HepG2 (cell line): ENCODE measurements at regions not wholly inside any gene's neighbourhood (a gene's known extent, or its start where the extent isn't known, plus 50 kb on each side); places are given as distances from the start of the nearest gene placed in this dataset.

Experiments
- ATAC-seq: fragments of 200-7000 bp; cut with Tn5 transposase; 3 replicates; pipeline ENCODE4 v1.9.1; 2020; ENCODE audit warnings: mild to moderate bottlenecking, moderate library complexity
- BruUV-seq: library from RNA; stranded (reverse); fragments of 400-500 nt; replicated peaks from 2 replicates; lab custom pipeline; 2021; lab: Mats Ljungman, UMichigan
- CTCF ChIA-PET: fragments of 300-600 bp; formaldehyde crosslinking; extraction: SDS; loops from one replicate; lab custom pipeline; 2021; ENCODE audit warnings: low total read pairs, inconsistent platforms, low intra/inter-chr PET ratio; lab: Yijun Ruan, JAX
- POLR2A ChIA-PET: fragments of 350-600 bp; sonication (Branson Sonifier 250); formaldehyde crosslinking; loops from one replicate; lab custom pipeline; 2020; ENCODE audit warnings: antibody characterized with exemption, inconsistent platforms; lab: Yijun Ruan, JAX
- DNase-seq: peaks from one replicate; pipeline ENCODE4 v3.0.0-alpha.2; 2015; ENCODE audit warnings: low spot score
- FAIRE-seq: peaks from 3 replicates; lab custom pipeline; 2011; peaks lifted over from hg19 to GRCh38; lab: Jason Lieb, UNC
- H2AFZ ChIP-seq: one replicate; pipeline ENCODE4 v1.6.1; 2011; ENCODE audit warnings: low read length, inconsistent platforms
- H3K27ac ChIP-seq: fragments of 300-600 bp; 3 replicates; pipeline ENCODE4 v1.8.0; 2011; ENCODE audit warnings: mixed run types, mild to moderate bottlenecking, mixed read lengths, low read length, inconsistent platforms; ENCODE audit not compliant: insufficient read depth; ENCODE audit errors: extremely low read length
- H3K27me3 ChIP-seq, 2 experiments: fragments of 200-600 bp in 1 of 2; 2 replicates in 1 of 2; 3 replicates in 1 of 2; pipeline versions ENCODE4 v1.6.0 to v1.8.0; 2011; ENCODE audit warnings: low read length in 2 of 2, mild to moderate bottlenecking in 2 of 2, moderate library complexity in 2 of 2, inconsistent platforms in 1 of 2; ENCODE audit not compliant: insufficient read depth in 2 of 2, control insufficient read depth in 1 of 2
- H3K36me3 ChIP-seq, 2 experiments: fragments of 200-600 bp in 1 of 2; replicated peaks in 1 of 2; 2 replicates in 1 of 2; 3 replicates in 1 of 2; pipeline versions ENCODE4 v1.5.1 to v1.8.0; 2011; ENCODE audit warnings: low read length in 2 of 2, inconsistent platforms in 1 of 2; ENCODE audit not compliant: insufficient read depth in 2 of 2, control insufficient read depth in 1 of 2
- H3K4me1 ChIP-seq: 2 replicates; pipeline ENCODE4 v1.5.1; 2012; ENCODE audit warnings: low read length, inconsistent platforms; ENCODE audit not compliant: insufficient read depth
- H3K4me2 ChIP-seq: 2 replicates; pipeline ENCODE4 v1.6.0; 2011; ENCODE audit warnings: low read depth, low read length, inconsistent platforms
- H3K4me3 ChIP-seq, 3 experiments: fragments of 200-600 bp in 1 of 3; sonication (generic), shearing (Covaris generic) in 1 of 3; replicated peaks in 1 of 3; 2 replicates each; pipeline ENCODE4 v1.5.1; 2011 to 2016; ENCODE audit warnings: low read length in 3 of 3, inconsistent platforms in 2 of 3, low read depth in 2 of 3, mild to moderate bottlenecking in 2 of 3, control low read depth in 1 of 3, mixed read lengths in 1 of 3; ENCODE audit not compliant: insufficient read depth in 1 of 3
- H3K79me2 ChIP-seq: one replicate; pipeline ENCODE4 v1.6.1; 2011; ENCODE audit warnings: low read length, inconsistent platforms; ENCODE audit not compliant: insufficient read depth
- H3K9ac ChIP-seq: 2 replicates; pipeline ENCODE4 v1.6.0; 2011; ENCODE audit warnings: mild to moderate bottlenecking, low read depth, low read length, inconsistent platforms; ENCODE audit not compliant: insufficient read depth
- H3K9me3 ChIP-seq: 2 replicates; pipeline ENCODE4 v1.5.1; 2012; ENCODE audit warnings: mild to moderate bottlenecking, low read length
- H4K20me1 ChIP-seq: 2 replicates; pipeline ENCODE4 v1.6.0; 2011; ENCODE audit warnings: inconsistent platforms, mild to moderate bottlenecking, low read length, moderate library complexity; ENCODE audit not compliant: insufficient read depth
- ATF7 ChIP-seq, 2 experiments: fragments of 450-650 bp in 1 of 2; sonication (generic) in 1 of 2; formaldehyde crosslinking in 1 of 2; IDR thresholded peaks; 2 replicates each; pipeline versions ENCODE4 v1.4.0 to v1.6.1; 2016 to 2020; ENCODE audit warnings: antibody characterized with exemption in 1 of 2, mild to moderate bottlenecking in 1 of 2, missing genetic modification reagents in 1 of 2
- CEBPB ChIP-seq: IDR thresholded peaks from 2 replicates; pipeline ENCODE4 v1.6.1; 2011; ENCODE audit warnings: low read depth, low read length, improper control_type of control experiment, borderline replicate concordance
- CERS6 ChIP-seq: sonication (generic); formaldehyde crosslinking; IDR thresholded peaks from 2 replicates; pipeline ENCODE4 v1.5.0; 2020; ENCODE audit warnings: missing genetic modification reagents
- MEIS2 ChIP-seq: sonication (generic); formaldehyde crosslinking; IDR thresholded peaks from 2 replicates; pipeline ENCODE4 v1.9.0; 2021; ENCODE audit warnings: mild to moderate bottlenecking, missing genetic modification reagents
- MYC ChIP-seq: sonication (generic); formaldehyde crosslinking; IDR thresholded peaks from 2 replicates; pipeline ENCODE4 v1.9.0; 2021; ENCODE audit warnings: missing genetic modification reagents, borderline replicate concordance
- NFYC ChIP-seq: IDR thresholded peaks from 2 replicates; pipeline ENCODE4 v1.6.1; 2016; ENCODE audit warnings: missing genetic modification reagents, missing compliant biosample characterization
- REXO4 ChIP-seq: sonication (generic); formaldehyde crosslinking; IDR thresholded peaks from 2 replicates; pipeline ENCODE4 v1.8.0; 2022; ENCODE audit warnings: missing genetic modification reagents, mild to moderate bottlenecking, borderline replicate concordance
- RFX5 ChIP-seq: IDR thresholded peaks from 2 replicates; pipeline ENCODE4 v1.6.1; 2011; ENCODE audit warnings: low read depth, low read length, improper control_type of control experiment
- SRSF1 ChIP-seq: fragments of 200-400 bp; formaldehyde crosslinking; optimal IDR thresholded peaks from 2 replicates; pipeline ENCODE3; 2017; ENCODE audit warnings: mild to moderate bottlenecking, low read depth, low read length, moderate library complexity
- SRSF4 ChIP-seq: fragments of 200-400 bp; formaldehyde crosslinking; IDR thresholded peaks from one replicate; pipeline ENCODE4 v1.6.1; 2018; ENCODE audit warnings: mild to moderate bottlenecking, low read depth, low read length, moderate library complexity; ENCODE audit not compliant: poor library complexity, severe bottlenecking
- TAF1 ChIP-seq: sonication (generic); formaldehyde crosslinking; IDR thresholded peaks from 2 replicates; pipeline ENCODE4 v1.4.0; 2020; ENCODE audit warnings: missing genetic modification reagents
- ZFX ChIP-seq: sonication (generic); formaldehyde crosslinking; IDR thresholded peaks from 2 replicates; pipeline ENCODE4 v1.4.0; 2020; ENCODE audit warnings: mild to moderate bottlenecking, low read depth, missing genetic modification reagents, moderate library complexity
- ZNF570 ChIP-seq: sonication (generic); formaldehyde crosslinking; IDR thresholded peaks from 2 replicates; pipeline ENCODE4 v1.4.0; 2020; ENCODE audit warnings: mild to moderate bottlenecking, missing genetic modification reagents, borderline replicate concordance
- ZNF773 ChIP-seq: sonication (generic); formaldehyde crosslinking; IDR thresholded peaks from 2 replicates; pipeline ENCODE4 v1.4.0; 2020; ENCODE audit warnings: missing genetic modification reagents, borderline replicate concordance
- WGBS: methylation state at CpG from one replicate; pipeline ENCODE4 v1.1.6; 2017; ENCODE audit warnings: low lambda C conversion rate; 5-methylcytosine and 5-hydroxymethylcytosine counted together
- in situ Hi-C: cut with HindIII; loops from 2 replicates; pipeline ENCODE4 v1.10.0; 2017; ENCODE audit warnings: low pct_unique_long_range_greater_than_20kb; ENCODE audit not compliant: extremely low pct_ligation_motif_present
- intact Hi-C: fragments of 100-400 bp; cut with micrococcal nuclease; formaldehyde crosslinking; loops from one replicate; pipeline ENCODE4 v1.10.0; 2022; ENCODE audit not compliant: unreplicated experiment

- no peak overlapping the region for H3K27ac ChIP-seq
- POLR2A ChIA-PET = no interaction called here
- no peak overlapping the region for H2AFZ ChIP-seq
- no peaks in the 10 kb centered on the region for H3K27me3 ChIP-seq
- H3K79me2 ChIP-seq = no peaks in the 10 kb centered on the region
- no TSS peak for BruUV-seq
- DNase-seq = no peak
- ATAC-seq = no peak
- in situ Hi-C loops (no loop called here), intact Hi-C loops (no loop called here)
- no peak for FAIRE-seq
- CTCF ChIA-PET = no interaction called here
- no peak overlapping the region for H3K4me2 ChIP-seq
- 8% methylated on average over 2 of the region's 2 CpGs for WGBS
- H3K9me3 ChIP-seq = no peaks in the 10 kb centered on the region
- TF ChIP-seq CEBPB = peak; percentile 45; the same call in 1 of the 2 replicates
- 0 out of 2 replicates have a peak, but pooled peaks have one; percentile 11 for TF ChIP-seq ATF7 (IDR thresholded peaks at IDR 0.05)
- TF ChIP-seq ATF7 (CRISPR knock-in tag; IDR thresholded peaks at IDR 0.05) = no peak
- TF ChIP-seq REXO4 (CRISPR knock-in tag) = no peak
- H3K4me1 ChIP-seq = no peaks in the 10 kb centered on the region
- H3K4me3 ChIP-seq = no peak overlapping the region
- H4K20me1 ChIP-seq = no peaks in the 10 kb centered on the region
- no peak overlapping the region for H3K9ac ChIP-seq
- H3K36me3 ChIP-seq = no peaks in the 10 kb centered on the region
Measured at GRCh38 chr13:84739021-84739420, 856.7 kb upstream of the SLITRK1 start.

- no TSS peak for BruUV-seq
- no peak overlapping the region for H3K4me3 ChIP-seq
- in situ Hi-C loops (no loop called here), intact Hi-C loops (no loop called here)
- TF ChIP-seq SRSF1 = no peak
- no peak for TF ChIP-seq SRSF4
- no peak for TF ChIP-seq TAF1 (CRISPR knock-in tag)
- TF ChIP-seq MYC (CRISPR knock-in tag) = no peak
- TF ChIP-seq ZNF773 (CRISPR knock-in tag) = no peak
- TF ChIP-seq ZNF570 = no peak
- TF ChIP-seq MEIS2 = no peak
- no peak for TF ChIP-seq RFX5
- TF ChIP-seq NFYC = no peak
- TF ChIP-seq CERS6 = no peak
- TF ChIP-seq ZFX (CRISPR knock-in tag) = no peak
- H3K9me3 ChIP-seq = no peaks in the 10 kb centered on the region
- no peak overlapping the region for H3K4me2 ChIP-seq
- H3K79me2 ChIP-seq = no peaks in the 10 kb centered on the region
- no peaks in the 10 kb centered on the region for H4K20me1 ChIP-seq
- no peak overlapping the region for H2AFZ ChIP-seq
- no peak for FAIRE-seq
- ChIA-PET POLR2A (no interaction called here), CTCF (no interaction called here)
- no peak for ATAC-seq
- 14% methylated on average over 1 of the region's 1 CpG for WGBS
- no peak overlapping the region for H3K9ac ChIP-seq
- H3K4me1 ChIP-seq = no peaks in the 10 kb centered on the region
- no peaks in the 10 kb centered on the region for H3K27me3 ChIP-seq
- H3K36me3 ChIP-seq = no peaks in the 10 kb centered on the region
- no peak for DNase-seq
- no peak overlapping the region for H3K27ac ChIP-seq
Measured at GRCh38 chr13:84737661-84738060, 855.4 kb upstream of the SLITRK1 start.
